ENCODE measurements at regions not wholly inside any gene's neighbourhood (a gene's known extent, or its start where the extent isn't known, plus 50 kb on each side); places are given as distances from the start of the nearest gene placed in this dataset.
A peak's percentile ranks its signal among the peaks of the same experiment; 100 is the strongest.

DNA sequence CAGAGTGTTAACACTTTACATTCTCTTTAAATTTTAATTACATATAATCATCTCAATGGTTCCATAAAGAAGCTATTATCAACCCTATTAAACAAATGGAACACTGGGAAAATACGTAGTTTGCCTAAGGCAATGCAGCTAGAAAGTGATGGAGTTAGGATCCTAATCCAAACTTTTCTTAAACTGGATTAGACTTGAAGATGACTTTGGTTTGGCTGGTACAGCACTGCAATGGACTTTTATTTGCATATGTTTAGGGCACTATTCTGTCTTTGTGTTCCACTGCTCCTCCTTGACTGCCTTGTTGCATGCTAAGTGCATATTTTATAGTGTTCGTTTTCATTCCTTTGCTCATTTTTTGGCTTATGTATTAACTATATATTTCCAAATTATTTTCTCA lies 133.5 kb upstream of the UFM1 start:
- Histone ChIP-seq H3K4me1 (ENCODE audit: insufficient read depth) (peaks cover 7% of the 10 kb centered on the region; the same call in 1 of the 2 replicates), H3K36me3 (ENCODE audit: low read depth) (no peaks in the 10 kb centered on the region), H3K4me3 (no peak overlapping the region), H3K9me3 (ENCODE audit: low read depth) (no peaks in the 10 kb centered on the region), H3K4me2 (ENCODE audit: unreplicated experiment) (no peak overlapping the region), H3K27ac (no peak overlapping the region), H3K9ac (no peak overlapping the region), H2AFZ (no peak overlapping the region), H3F3A (ENCODE audit: insufficient read depth) (peaks cover 13% of the 10 kb centered on the region; the same call in 1 of the 2 replicates), H3K79me2 (ENCODE audit: insufficient read depth) (no peaks in the 10 kb centered on the region), H3K9me2 (ENCODE audit: insufficient read depth) (no peaks in the 10 kb centered on the region), H3K27me3 (replicated peaks; ENCODE audit: insufficient read depth) (no peaks in the 10 kb centered on the region), H4K20me1 (ENCODE audit: insufficient read depth) (no peaks in the 10 kb centered on the region)
- TF ChIP-seq EZH2 (IDR thresholded peaks at IDR 0.05; ENCODE audit: insufficient read depth, poor library complexity, severe bottlenecking) (no peak), EZH2phosphoT487 (IDR thresholded peaks at IDR 0.05; ENCODE audit: insufficient read depth, low read depth) (no peak)
- no peak for DNase-seq
- in situ Hi-C loops (cut with MboI), result loop anchor here (25.0 kb wide), 2 partner anchors 579 to 1129 kb away; no protein-coding TSS in a partner anchor
- 72 to 78% methylated on average over 2 of the region's 2 CpGs for WGBS, 2 experiments (ENCODE audit: low coverage in 1 of 2, low lambda C conversion rate in 2 of 2, missing lambda C conversion rate in 2 of 2)

- WGBS, 2 experiments (ENCODE audit: low coverage in 1 of 2, low lambda C conversion rate in 2 of 2, missing lambda C conversion rate in 2 of 2), result 0 to 15% methylated on average over 1 of the region's 1 CpG
- Histone ChIP-seq H3K4me2 (ENCODE audit: unreplicated experiment) (no peak overlapping the region), H3K9me2 (ENCODE audit: insufficient read depth) (no peaks in the 10 kb centered on the region), H3K36me3 (ENCODE audit: low read depth) (no peaks in the 10 kb centered on the region), H3K27ac (no peak overlapping the region), H3K9ac (no peak overlapping the region), H3K4me1 (ENCODE audit: insufficient read depth) (peaks cover 7% of the 10 kb centered on the region; the same call in 1 of the 2 replicates), H3K27me3 (replicated peaks; ENCODE audit: insufficient read depth) (no peaks in the 10 kb centered on the region), H4K20me1 (ENCODE audit: insufficient read depth) (no peaks in the 10 kb centered on the region), H3K9me3 (ENCODE audit: low read depth) (no peaks in the 10 kb centered on the region), H3F3A (ENCODE audit: insufficient read depth) (peaks cover 13% of the 10 kb centered on the region; the same call in 1 of the 2 replicates), H2AFZ (no peak overlapping the region), H3K4me3 (no peak overlapping the region), H3K79me2 (ENCODE audit: insufficient read depth) (no peaks in the 10 kb centered on the region)
- no peak for TF ChIP-seq EZH2 (IDR thresholded peaks at IDR 0.05; ENCODE audit: insufficient read depth, poor library complexity, severe bottlenecking)
- no peak for TF ChIP-seq EZH2phosphoT487 (IDR thresholded peaks at IDR 0.05; ENCODE audit: insufficient read depth, low read depth)
- in situ Hi-C loops (cut with MboI), result loop anchor here (25.0 kb wide), 2 partner anchors 576 to 1126 kb away; no protein-coding TSS in a partner anchor
- DNase-seq, result peak; percentile 75
These were observed 136.3 kb upstream of the UFM1 start for GRCh38 chr13:38213314-38213713.

GRCh38 chr13:38210928-38211596 lies 138.6 kb upstream of the UFM1 start:
- no peaks in the 10 kb centered on the region for H3K36me3 ChIP-seq (ENCODE audit: low read depth)
- H3K27ac ChIP-seq, result no peak overlapping the region
- no peaks in the 10 kb centered on the region for H3K79me2 ChIP-seq (ENCODE audit: insufficient read depth)
- peaks cover 7% of the 10 kb centered on the region; the same call in 1 of the 2 replicates for H3K4me1 ChIP-seq (ENCODE audit: insufficient read depth)
- 81 to 90% methylated on average over 3 of the region's 3 CpGs for WGBS, 2 experiments (ENCODE audit: low coverage in 1 of 2, low lambda C conversion rate in 2 of 2, missing lambda C conversion rate in 2 of 2)
- no peak overlapping the region for H3K4me2 ChIP-seq (ENCODE audit: unreplicated experiment)
- H3K27me3 ChIP-seq (replicated peaks; ENCODE audit: insufficient read depth), result no peaks in the 10 kb centered on the region
- no peaks in the 10 kb centered on the region for H4K20me1 ChIP-seq (ENCODE audit: insufficient read depth)
- H3K9ac ChIP-seq, result no peak overlapping the region
- H2AFZ ChIP-seq, result no peak overlapping the region
- H3K9me3 ChIP-seq (ENCODE audit: low read depth), result no peaks in the 10 kb centered on the region
- no peak for DNase-seq
- TF ChIP-seq EZH2phosphoT487 (IDR thresholded peaks at IDR 0.05; ENCODE audit: insufficient read depth, low read depth) (no peak), EZH2 (IDR thresholded peaks at IDR 0.05; ENCODE audit: insufficient read depth, poor library complexity, severe bottlenecking) (no peak)
- peaks cover 13% of the 10 kb centered on the region; the same call in 1 of the 2 replicates for H3F3A ChIP-seq (ENCODE audit: insufficient read depth)
- no peaks in the 10 kb centered on the region for H3K9me2 ChIP-seq (ENCODE audit: insufficient read depth)
- H3K4me3 ChIP-seq, result no peak overlapping the region
- in situ Hi-C loops (cut with MboI), result loop anchor here (25.0 kb wide), 2 partner anchors 574 to 1124 kb away; no protein-coding TSS in a partner anchor

DNA sequence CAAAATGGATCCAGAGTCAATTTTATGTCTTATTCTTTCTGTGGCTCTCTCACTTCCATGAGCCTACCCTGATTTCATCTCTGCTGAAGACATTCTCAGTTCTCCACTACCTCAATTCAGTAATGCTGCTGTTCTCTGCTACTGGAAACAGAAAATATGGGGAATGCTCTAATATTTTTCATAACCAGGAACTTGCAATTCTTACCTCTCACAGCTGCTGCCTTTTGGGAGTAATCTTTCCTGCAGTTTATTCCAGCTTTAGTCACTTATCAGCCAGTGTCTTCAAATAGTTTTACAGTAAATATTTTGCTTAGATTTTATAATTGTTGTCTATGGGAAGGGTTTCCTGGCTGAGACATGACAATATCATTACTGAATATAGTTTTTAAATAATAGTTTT lies 145.1 kb upstream of the UFM1 start:
- Histone ChIP-seq H3K9me2 (ENCODE audit: insufficient read depth) (no peaks in the 10 kb centered on the region), H3K27ac (no peak overlapping the region), H3K4me1 (ENCODE audit: insufficient read depth) (peaks cover 10% of the 10 kb centered on the region), H3F3A (ENCODE audit: insufficient read depth) (peaks cover 6% of the 10 kb centered on the region; the same call in 1 of the 2 replicates), H2AFZ (no peak overlapping the region), H4K20me1 (ENCODE audit: insufficient read depth) (no peaks in the 10 kb centered on the region), H3K36me3 (ENCODE audit: low read depth) (no peaks in the 10 kb centered on the region), H3K27me3 (replicated peaks; ENCODE audit: insufficient read depth) (no peaks in the 10 kb centered on the region), H3K4me3 (no peak overlapping the region), H3K79me2 (ENCODE audit: insufficient read depth) (no peaks in the 10 kb centered on the region), H3K9ac (no peak overlapping the region), H3K4me2 (ENCODE audit: unreplicated experiment) (no peak overlapping the region), H3K9me3 (ENCODE audit: low read depth) (no peaks in the 10 kb centered on the region)
- DNase-seq, result no peak
- in situ Hi-C loops (cut with MboI), result loop anchor here (25.0 kb wide), 2 partner anchors 567 to 1117 kb away; no protein-coding TSS in a partner anchor
- TF ChIP-seq EZH2 (IDR thresholded peaks at IDR 0.05; ENCODE audit: insufficient read depth, poor library complexity, severe bottlenecking) (no peak), EZH2phosphoT487 (IDR thresholded peaks at IDR 0.05; ENCODE audit: insufficient read depth, low read depth) (no peak)

Data from GM23248 (cell line).